Ascending aorta (tissue), 2 donors: ENCODE measurements at regions not wholly inside any gene's neighbourhood (a gene's known extent, or its start where the extent isn't known, plus 50 kb on each side); places are given as distances from the start of the nearest gene placed in this dataset.

ENCODE experiments used
- DNase-seq, 2 donors: peaks; one replicate each; pipeline ENCODE4 v3.0.0-alpha.2; 2019; ENCODE audit warnings: low spot score in 2 of 2
- H3K27ac ChIP-seq, 2 donors: fragments of 200-600 bp; sonication (generic); one replicate each; pipeline ENCODE4 v1.5.1; 2016 to 2017; ENCODE audit warnings: mild to moderate bottlenecking in 1 of 2
- H3K27me3 ChIP-seq: fragments of 200-600 bp; sonication (generic); one replicate; pipeline ENCODE4 v1.5.1; 2017
- H3K36me3 ChIP-seq, 2 donors: fragments of 200-600 bp; sonication (generic); one replicate each; pipeline ENCODE4 v1.5.1; 2016
- H3K4me1 ChIP-seq, 2 donors: fragments of 200-600 bp; sonication (generic); one replicate each; pipeline ENCODE4 v1.5.1; 2016 to 2017; ENCODE audit warnings: mild to moderate bottlenecking in 1 of 2
- H3K4me3 ChIP-seq, 2 donors: fragments of 200-600 bp; sonication (generic); one replicate each; pipeline ENCODE4 v1.5.1; 2016 to 2017; ENCODE audit warnings: mild to moderate bottlenecking in 1 of 2
- H3K9me3 ChIP-seq, 2 donors: fragments of 200-600 bp; sonication (generic); one replicate each; pipeline ENCODE4 v1.5.1; 2016
- intact Hi-C: fragments of 100-400 bp; cut with DNase I; formaldehyde crosslinking; loops from one replicate; pipeline ENCODE4 v1.15.1; 2023
- TF ChIP-seq, protein P1 (sequence below), 3 experiments: fragments of 200-600 bp in 2 of 3; fragments of 450-650 bp in 1 of 3; sonication (generic) in 2 of 3; IDR thresholded peaks; one replicate each; pipeline ENCODE4 v1.5.1; 2016 to 2019; ENCODE audit warnings: antibody characterized with exemption in 3 of 3, mild to moderate bottlenecking in 1 of 3, moderate library complexity in 1 of 3

- Histone ChIP-seq H3K36me3 (no peaks in the 10 kb centered on the region), H3K27me3 (no peaks in the 10 kb centered on the region), H3K4me3 (no peak overlapping the region), H3K27ac (no peak overlapping the region), H3K9me3 (no peaks in the 10 kb centered on the region), H3K4me1 (no peaks in the 10 kb centered on the region)
- TF ChIP-seq, protein P1, sequence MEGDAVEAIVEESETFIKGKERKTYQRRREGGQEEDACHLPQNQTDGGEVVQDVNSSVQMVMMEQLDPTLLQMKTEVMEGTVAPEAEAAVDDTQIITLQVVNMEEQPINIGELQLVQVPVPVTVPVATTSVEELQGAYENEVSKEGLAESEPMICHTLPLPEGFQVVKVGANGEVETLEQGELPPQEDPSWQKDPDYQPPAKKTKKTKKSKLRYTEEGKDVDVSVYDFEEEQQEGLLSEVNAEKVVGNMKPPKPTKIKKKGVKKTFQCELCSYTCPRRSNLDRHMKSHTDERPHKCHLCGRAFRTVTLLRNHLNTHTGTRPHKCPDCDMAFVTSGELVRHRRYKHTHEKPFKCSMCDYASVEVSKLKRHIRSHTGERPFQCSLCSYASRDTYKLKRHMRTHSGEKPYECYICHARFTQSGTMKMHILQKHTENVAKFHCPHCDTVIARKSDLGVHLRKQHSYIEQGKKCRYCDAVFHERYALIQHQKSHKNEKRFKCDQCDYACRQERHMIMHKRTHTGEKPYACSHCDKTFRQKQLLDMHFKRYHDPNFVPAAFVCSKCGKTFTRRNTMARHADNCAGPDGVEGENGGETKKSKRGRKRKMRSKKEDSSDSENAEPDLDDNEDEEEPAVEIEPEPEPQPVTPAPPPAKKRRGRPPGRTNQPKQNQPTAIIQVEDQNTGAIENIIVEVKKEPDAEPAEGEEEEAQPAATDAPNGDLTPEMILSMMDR (IDR thresholded peaks at IDR 0.05), result no peak
- intact Hi-C loops, result no loop called here
- no peak for DNase-seq
These were observed 78.8 kb upstream of the CDYL2 start for GRCh38 chr16:80883159-80883642.

- H3K4me1 ChIP-seq, result no peaks in the 10 kb centered on the region
- DNase-seq, result no peak
- H3K27ac ChIP-seq, result no peak overlapping the region
- intact Hi-C loops, result no loop called here
- no peaks in the 10 kb centered on the region for H3K36me3 ChIP-seq
- TF ChIP-seq, protein P1 (IDR thresholded peaks at IDR 0.05), result no peak
- no peaks in the 10 kb centered on the region for H3K9me3 ChIP-seq
- no peak overlapping the region for H3K4me3 ChIP-seq
- no peaks in the 10 kb centered on the region for H3K27me3 ChIP-seq
These were observed 71.2 kb upstream of the CDYL2 start for GRCh38 chr16:80875616-80876015.

- no peaks in the 10 kb centered on the region for H3K9me3 ChIP-seq
- intact Hi-C loops, result no loop called here
These were observed 70.5 kb upstream of the CDYL2 start for GRCh38 chr16:80874925-80875324.

DNA sequence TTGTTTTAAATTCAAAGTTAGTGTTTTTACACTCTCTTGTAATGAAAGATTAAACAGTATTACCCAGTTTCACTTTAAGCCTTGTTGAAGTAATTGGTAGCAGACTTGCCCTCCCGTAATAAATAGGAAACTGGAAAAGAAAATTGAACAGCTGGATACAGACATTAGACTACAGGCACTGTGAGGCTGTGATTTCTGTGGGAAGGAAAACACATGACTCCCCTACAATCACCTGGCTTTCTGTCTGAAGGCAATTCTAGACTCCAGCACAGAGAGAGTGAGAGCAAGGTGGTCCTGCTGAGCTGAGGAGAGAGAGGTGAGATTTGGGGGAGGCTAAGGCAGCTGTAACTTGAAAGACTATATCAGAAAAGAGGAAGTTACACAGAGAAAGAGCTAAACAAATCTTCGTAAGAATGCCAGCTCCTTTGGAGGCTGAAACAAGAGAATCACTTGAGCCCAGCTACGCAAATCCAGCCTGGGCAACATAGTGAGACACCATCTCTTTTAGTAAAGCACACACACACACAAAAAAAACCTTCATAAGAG lies 57.8 kb upstream of the CDYL2 start:
- Histone ChIP-seq H3K36me3 (no peaks in the 10 kb centered on the region), H3K4me3 (no peak overlapping the region), H3K27ac (no peak overlapping the region), H3K9me3 (no peaks in the 10 kb centered on the region), H3K4me1 (no peaks in the 10 kb centered on the region), H3K27me3 (no peaks in the 10 kb centered on the region)
- DNase-seq, result no peak
- TF ChIP-seq, protein P1 (IDR thresholded peaks at IDR 0.05), result no peak
- intact Hi-C loops, result no loop called here

More at GRCh38 chr16:80874925-80875324, 70.5 kb upstream of the CDYL2 start:
- Histone ChIP-seq H3K27ac (no peak overlapping the region), H3K27me3 (no peaks in the 10 kb centered on the region), H3K36me3 (no peaks in the 10 kb centered on the region), H3K4me1 (no peaks in the 10 kb centered on the region), H3K4me3 (no peak overlapping the region)
- TF ChIP-seq, protein P1 (IDR thresholded peaks at IDR 0.05), result no peak
- no peak for DNase-seq
